Left lung (tissue), 4 donors: ENCODE measurements at regions not wholly inside any gene's neighbourhood (a gene's known extent, or its start where the extent isn't known, plus 50 kb on each side); places are given as distances from the start of the nearest gene placed in this dataset.

Source experiments
- ATAC-seq: fragments of 200-7000 bp; cut with Tn5 transposase; one replicate; pipeline ENCODE4 v1.9.1; 2020; ENCODE audit warnings: moderate library complexity
- DNase-seq, 4 donors: peaks; one replicate each; pipeline ENCODE4 v3.0.0-alpha.2; 2013 to 2020
- H3K27ac ChIP-seq, 2 donors: fragments of 200-600 bp; sonication (generic) in 1 of 2; one replicate each; pipeline versions ENCODE4 v1.5.0 to v1.8.0; 2020 to 2021
- H3K27me3 ChIP-seq, 2 donors: fragments of 200-600 bp; sonication (generic) in 1 of 2; one replicate each; pipeline versions ENCODE4 v1.5.0 to v1.8.0; 2020 to 2021
- H3K36me3 ChIP-seq, 2 donors: fragments of 200-600 bp; sonication (generic) in 1 of 2; one replicate each; pipeline versions ENCODE4 v1.5.0 to v1.8.0; 2020 to 2021
- H3K4me1 ChIP-seq, 2 donors: fragments of 200-600 bp; one replicate each; pipeline ENCODE4 v1.8.0; 2021
- H3K4me3 ChIP-seq, 2 donors: fragments of 200-600 bp; sonication (generic) in 1 of 2; one replicate each; pipeline versions ENCODE4 v1.5.0 to v1.8.0; 2020 to 2021; ENCODE audit warnings: mild to moderate bottlenecking in 1 of 2
- H3K9me3 ChIP-seq, 2 donors: fragments of 200-600 bp; sonication (generic) in 1 of 2; one replicate each; pipeline versions ENCODE4 v1.5.0 to v1.8.0; 2020 to 2021
- CTCF ChIP-seq, 2 donors: fragments of 200-600 bp; sonication (generic) in 1 of 2; IDR thresholded peaks; one replicate each; pipeline versions ENCODE4 v1.5.0 to v1.8.0; 2021; ENCODE audit warnings: antibody characterized with exemption in 2 of 2
- intact Hi-C, 2 donors: fragments of 100-400 bp; cut with DNase I; formaldehyde crosslinking; loops; one replicate each; pipeline versions ENCODE4 v1.11.2 to v1.14.2; 2022
- donor health status: DM: no; HTN: yes; CAD: no.
- donor health status: DM: no; HTN: no; CAD: no.

- Histone ChIP-seq H3K9me3 (peaks cover 0 to 2% of the 10 kb centered on the region in 2 donors), H3K4me1 (no peaks in the 10 kb centered on the region), H3K36me3 (no peaks in the 10 kb centered on the region), H3K27ac (no peak overlapping the region), H3K4me3 (no peak overlapping the region), H3K27me3 (no peaks in the 10 kb centered on the region)
- DNase-seq (no peak), ATAC-seq (no peak)
- intact Hi-C loops, result no loop called here
- TF ChIP-seq CTCF (IDR thresholded peaks at IDR 0.05), result no peak
Observed at GRCh38 chr11:92439133-92439532, 214.5 kb downstream of the FAT3 start.

GRCh38 chr11:92440701-92441442 is 216.3 kb downstream of the FAT3 start:
- no peak for TF ChIP-seq CTCF (IDR thresholded peaks at IDR 0.05)
- DNase-seq (no peak), ATAC-seq (no peak)
- H3K36me3 ChIP-seq, result no peaks in the 10 kb centered on the region
- intact Hi-C loops, result no loop called here
- H3K4me1 ChIP-seq, result no peaks in the 10 kb centered on the region
- no peaks in the 10 kb centered on the region for H3K9me3 ChIP-seq
- H3K4me3 ChIP-seq, result no peak overlapping the region
- no peaks in the 10 kb centered on the region for H3K27me3 ChIP-seq
- H3K27ac ChIP-seq, result no peak overlapping the region

- no peaks in the 10 kb centered on the region for H3K9me3 ChIP-seq
- no peak for TF ChIP-seq CTCF (IDR thresholded peaks at IDR 0.05)
- no peak overlapping the region for H3K27ac ChIP-seq
- no peaks in the 10 kb centered on the region for H3K27me3 ChIP-seq
- ATAC-seq (no peak), DNase-seq (no peak)
- H3K4me3 ChIP-seq, result no peak overlapping the region
- no peaks in the 10 kb centered on the region for H3K36me3 ChIP-seq
- intact Hi-C loops, result no loop called here
- no peaks in the 10 kb centered on the region for H3K4me1 ChIP-seq
Observed at GRCh38 chr11:92441443-92441726, 216.8 kb downstream of the FAT3 start.

- Histone ChIP-seq H3K27ac (no peak overlapping the region), H3K9me3 (no peaks in the 10 kb centered on the region), H3K4me3 (no peak overlapping the region), H3K27me3 (no peaks in the 10 kb centered on the region), H3K4me1 (no peaks in the 10 kb centered on the region), H3K36me3 (no peaks in the 10 kb centered on the region)
- intact Hi-C loops, result no loop called here
- no peak for TF ChIP-seq CTCF (IDR thresholded peaks at IDR 0.05)
- no peak for ATAC-seq
- DNase-seq, result peak in 1 of 4 donors; percentile 27
Observed at GRCh38 chr11:92443199-92443598, 218.6 kb downstream of the FAT3 start.

- intact Hi-C loops, result no loop called here
- no peaks in the 10 kb centered on the region for H3K36me3 ChIP-seq
- ATAC-seq (no peak), DNase-seq (no peak)
- no peaks in the 10 kb centered on the region for H3K9me3 ChIP-seq
- no peak overlapping the region for H3K4me3 ChIP-seq
- no peaks in the 10 kb centered on the region for H3K4me1 ChIP-seq
- H3K27me3 ChIP-seq, result no peaks in the 10 kb centered on the region
- H3K27ac ChIP-seq, result no peak overlapping the region
- TF ChIP-seq CTCF (IDR thresholded peaks at IDR 0.05), result no peak
Observed at GRCh38 chr11:92447586-92447985, 223.0 kb downstream of the FAT3 start.
